Pulmonary artery endothelial cell (primary cell): ENCODE measurements at regions not wholly inside any gene's neighbourhood (a gene's known extent, or its start where the extent isn't known, plus 50 kb on each side); places are given as distances from the start of the nearest gene placed in this dataset.
"Not testable (repeated sequence)": the region's sequence is repeated elsewhere in the genome, so short reads cannot be mapped to it uniquely, and the experiment has no call there.

ENCODE experiments used
- DNase-seq: peaks from one replicate; pipeline ENCODE4 v3.0.0-alpha.2; 2011; ENCODE audit warnings: low read depth, low spot score

GRCh38 chr5:114830114-114830513, 339.6 kb downstream of the TRIM36 start:
- DNase-seq, result no peak

GRCh38 chr5:114822863-114823262, 346.8 kb downstream of the TRIM36 start:
- no peak for DNase-seq

- DNase-seq, result no peak
Measured at GRCh38 chr5:114822436-114822835, 347.3 kb downstream of the TRIM36 start.

- no peak for DNase-seq
Measured at GRCh38 chr5:114790403-114790792, 379.3 kb downstream of the TRIM36 start.

- DNase-seq, result no peak
Measured at GRCh38 chr5:114789773-114790402, 379.8 kb downstream of the TRIM36 start.

GRCh38 chr5:114782869-114783268, 386.8 kb downstream of the TRIM36 start:
- DNase-seq, result no peak

GRCh38 chr5:114782177-114782576, 387.5 kb downstream of the TRIM36 start:
- no peak for DNase-seq

GRCh38 chr5:114780290-114780689, 389.4 kb downstream of the TRIM36 start:
- DNase-seq, result no peak

- no peak for DNase-seq
Measured at GRCh38 chr5:114744406-114744805, 382.5 kb downstream of the KCNN2 start.

GRCh38 chr5:114734238-114734637, 372.4 kb downstream of the KCNN2 start:
- no peak for DNase-seq

- no peak for DNase-seq
Measured at GRCh38 chr5:114729986-114730385, 368.1 kb downstream of the KCNN2 start.

GRCh38 chr5:114727358-114727757, 365.5 kb downstream of the KCNN2 start:
- no peak for DNase-seq

GRCh38 chr5:114726131-114726530, 364.3 kb downstream of the KCNN2 start:
- no peak for DNase-seq

- DNase-seq, result no peak
Measured at GRCh38 chr5:114719268-114719667, 357.4 kb downstream of the KCNN2 start.

GRCh38 chr5:114716955-114717354, 355.1 kb downstream of the KCNN2 start:
- no peak for DNase-seq

- not testable (repeated sequence) for DNase-seq
Measured at GRCh38 chr5:114704225-114704893, 342.5 kb downstream of the KCNN2 start.

GRCh38 chr5:114702731-114703130, 340.9 kb downstream of the KCNN2 start:
- DNase-seq, result no peak

- DNase-seq, result no peak
Measured at GRCh38 chr5:114702136-114702535, 340.3 kb downstream of the KCNN2 start.

- DNase-seq, result no peak
Measured at GRCh38 chr5:114700823-114701222, 339.0 kb downstream of the KCNN2 start.

- DNase-seq, result no peak
Measured at GRCh38 chr5:114695292-114695904, 333.5 kb downstream of the KCNN2 start.

- DNase-seq, result no peak
Measured at GRCh38 chr5:114686356-114686755, 324.5 kb downstream of the KCNN2 start.

- DNase-seq, result no peak
Measured at GRCh38 chr5:114678778-114679177, 316.9 kb downstream of the KCNN2 start.

- no peak for DNase-seq
Measured at GRCh38 chr5:114665551-114665950, 303.7 kb downstream of the KCNN2 start.
